Stimulated activated CD4-positive, alpha-beta T cell treated with anti-CD3 and anti-CD28 coated beads, TNF-alpha, amount 100 ng/mL, for 4 hours (primary cell): ENCODE measurements at regions not wholly inside any gene's neighbourhood (a gene's known extent, or its start where the extent isn't known, plus 50 kb on each side); places are given as distances from the start of the nearest gene placed in this dataset.
A peak's percentile ranks its signal among the peaks of the same experiment; 100 is the strongest.
"Not testable (repeated sequence)": the region's sequence is repeated elsewhere in the genome, so short reads cannot be mapped to it uniquely, and the experiment has no call there.

ENCODE experiments used
- DNase-seq, 3 experiments: peaks; one replicate each; pipeline ENCODE4 v3.0.0-alpha.2; 2020; ENCODE audit warnings: low read depth in 3 of 3

DNA sequence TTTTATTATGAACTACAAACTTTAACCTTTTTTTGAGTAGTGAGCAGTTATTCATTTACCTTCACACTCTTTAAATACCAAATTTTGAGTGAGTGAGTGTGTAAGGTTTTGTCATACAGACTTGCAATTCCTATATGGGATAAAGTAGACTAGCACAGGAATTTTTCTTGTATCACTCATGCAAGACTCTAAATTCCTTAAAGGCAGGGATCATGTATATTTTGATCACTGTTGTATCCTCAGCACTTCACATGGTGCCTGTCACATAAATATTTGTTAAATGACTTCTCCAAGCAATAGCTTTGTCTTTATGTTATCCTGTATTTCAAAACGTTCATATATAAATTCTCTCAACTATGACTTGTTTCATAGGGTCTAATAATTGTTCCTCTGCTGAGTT is 119.1 kb upstream of the NBPF19 start:
- DNase-seq = not testable (repeated sequence)

GRCh38 chr1:149356152-149356551 is 118.7 kb upstream of the NBPF19 start:
- DNase-seq = not testable (repeated sequence)

- DNase-seq = not testable (repeated sequence)
Measured at GRCh38 chr1:149360351-149360750, 114.5 kb upstream of the NBPF19 start.

- DNase-seq = not testable (repeated sequence)
Measured at GRCh38 chr1:149361310-149361709, 113.5 kb upstream of the NBPF19 start.

GRCh38 chr1:149364188-149364981 is 110.5 kb upstream of the NBPF19 start:
- DNase-seq = not testable (repeated sequence)

DNA sequence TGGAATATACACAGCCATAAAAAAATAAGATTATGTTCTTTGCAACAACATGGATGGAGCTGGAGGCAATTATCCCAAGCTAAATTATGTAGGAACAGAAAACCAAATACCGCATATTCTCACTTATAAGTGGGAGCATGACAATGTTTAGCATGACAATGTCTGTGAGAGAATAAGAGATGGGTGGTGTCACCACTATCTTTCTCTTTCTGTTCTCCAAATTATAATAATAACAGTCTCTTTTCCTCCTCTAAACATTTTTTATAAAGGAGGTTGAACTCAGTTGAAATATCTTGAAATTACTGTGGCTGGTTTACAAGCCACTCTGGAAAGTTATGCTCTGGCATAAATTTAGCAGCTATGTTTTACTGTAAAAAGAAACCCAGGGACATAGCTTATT is 108.4 kb upstream of the NBPF19 start:
- not testable (repeated sequence) for DNase-seq

- DNase-seq = not testable (repeated sequence)
Measured at GRCh38 chr1:149367472-149368044, 107.3 kb upstream of the NBPF19 start.

DNA sequence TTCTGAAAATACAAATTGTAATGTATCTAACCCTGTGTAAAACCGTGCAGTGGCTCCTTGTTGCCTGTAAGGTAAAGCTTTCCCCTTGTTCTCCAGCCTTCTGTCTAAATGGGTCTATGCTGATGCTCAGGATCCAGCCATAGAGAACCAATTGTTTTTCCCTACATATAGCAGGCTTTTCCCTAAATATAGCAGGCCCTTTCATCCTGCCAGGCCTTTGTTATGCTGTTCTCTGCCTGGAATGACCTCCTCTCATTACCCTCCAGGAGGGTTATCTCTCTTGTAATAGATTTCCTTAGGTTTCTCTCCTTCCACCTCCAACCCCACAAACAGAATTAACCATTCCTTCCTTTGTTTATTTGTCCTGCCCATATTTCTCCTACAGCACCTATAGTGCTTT is 106.5 kb upstream of the NBPF19 start:
- not testable (repeated sequence) for DNase-seq

GRCh38 chr1:149369081-149369480 is 105.8 kb upstream of the NBPF19 start:
- not testable (repeated sequence) for DNase-seq

DNA sequence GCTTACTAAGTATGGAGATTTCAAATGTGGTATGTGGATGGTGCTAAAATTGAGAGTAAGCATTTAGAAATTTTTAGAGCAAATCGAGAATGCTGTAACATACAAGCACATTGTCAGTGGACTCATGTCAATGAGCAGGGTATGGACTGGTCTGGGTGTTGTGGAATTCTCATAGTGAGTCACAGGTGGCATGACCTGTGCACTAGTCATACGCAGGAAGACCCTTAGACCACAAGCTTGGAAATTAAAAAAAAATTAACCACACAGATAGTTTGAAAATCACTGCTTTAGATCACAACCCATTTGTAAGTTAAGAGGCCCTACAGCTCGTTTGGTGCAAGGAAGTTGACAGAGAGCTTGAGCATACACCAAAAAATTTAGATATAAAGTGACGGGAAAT is 102.9 kb upstream of the NBPF19 start:
- DNase-seq = not testable (repeated sequence)

DNA sequence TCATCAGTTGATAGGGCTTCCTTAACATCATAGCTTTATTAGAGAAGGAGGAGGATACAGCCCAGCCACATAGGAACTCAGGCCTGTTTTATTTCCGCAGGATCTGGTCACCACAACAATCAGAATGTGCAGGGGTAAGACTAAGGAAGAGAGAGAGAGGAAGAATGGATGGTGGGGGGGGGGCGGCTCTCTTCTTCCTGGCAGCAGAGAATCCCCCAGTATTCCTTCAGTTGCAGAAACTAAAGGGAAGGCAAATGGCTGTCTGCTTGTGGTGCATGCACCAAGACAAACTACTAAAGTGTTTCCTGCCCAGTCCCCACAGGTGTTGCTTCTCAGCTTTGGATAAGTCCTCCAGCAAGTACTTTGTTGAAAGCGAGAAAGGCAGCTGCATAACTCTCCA is 96.4 kb upstream of the NBPF19 start:
- DNase-seq = not testable (repeated sequence)

GRCh38 chr1:149390173-149390926 is 84.5 kb upstream of the NBPF19 start:
- DNase-seq = peak; percentile 20 to 52 (median 41)

DNA sequence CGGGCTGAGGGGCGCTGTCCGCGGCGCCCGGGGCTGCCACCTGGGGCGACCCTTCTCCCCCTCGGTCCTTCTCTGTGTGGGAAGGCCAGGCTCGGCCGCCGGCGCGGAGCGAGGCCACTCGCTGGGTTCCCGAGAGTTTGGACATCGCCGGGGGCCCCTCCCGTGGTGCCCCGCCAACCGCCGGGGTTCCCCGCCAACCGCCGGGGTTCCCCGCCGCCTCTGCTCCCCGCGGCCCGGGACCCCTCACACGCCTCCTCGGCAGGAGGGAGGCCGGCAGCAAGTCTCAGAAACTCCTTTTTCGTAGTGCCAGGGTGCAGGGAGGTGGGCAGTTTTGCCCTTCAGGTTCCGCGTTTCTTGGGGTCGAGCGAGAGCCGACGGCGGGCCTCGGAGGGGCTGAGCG is 83.9 kb upstream of the NBPF19 start:
- DNase-seq = not testable (repeated sequence)

DNA sequence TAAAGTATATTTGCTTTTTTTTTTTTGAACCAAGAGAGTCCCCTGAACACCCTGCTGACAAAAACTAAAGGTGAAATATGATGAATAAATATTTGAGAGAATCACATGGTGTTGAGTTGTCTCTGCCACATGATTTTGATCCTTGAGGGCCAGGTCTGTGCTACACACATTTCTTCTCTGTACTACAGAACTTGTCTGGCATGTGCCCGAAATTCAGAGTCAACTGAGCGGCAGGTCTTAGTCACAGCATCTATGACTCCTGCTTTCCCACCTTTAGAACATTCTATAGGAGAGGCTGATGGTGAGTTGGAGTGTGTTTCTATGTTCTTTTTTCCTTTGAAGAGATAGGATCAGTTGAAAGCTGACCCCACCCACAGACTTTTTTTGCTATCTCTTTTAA is 79.0 kb upstream of the NBPF19 start:
- peak in 2 of 3 experiments; percentile 25 to 26 for DNase-seq

DNA sequence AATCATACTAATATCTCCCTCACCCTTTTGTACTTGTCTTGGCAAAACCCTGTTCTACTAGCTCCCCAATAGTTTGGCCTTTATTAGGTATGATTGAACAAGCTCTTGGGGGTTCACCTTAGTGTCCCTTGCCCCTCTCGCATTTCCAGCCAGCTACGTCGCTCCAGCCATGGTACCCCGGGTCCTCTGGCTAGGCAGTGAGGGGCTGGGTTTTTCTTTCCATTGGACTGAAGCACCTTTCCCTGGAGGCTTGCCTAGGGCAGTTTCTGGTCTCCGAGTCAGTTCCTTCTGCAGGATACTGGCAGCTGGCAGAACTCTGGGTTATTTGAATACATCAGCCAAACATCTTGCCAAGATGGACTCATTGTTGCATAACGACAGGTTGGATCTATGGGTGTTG is 76.3 kb upstream of the NBPF19 start:
- DNase-seq = not testable (repeated sequence)

DNA sequence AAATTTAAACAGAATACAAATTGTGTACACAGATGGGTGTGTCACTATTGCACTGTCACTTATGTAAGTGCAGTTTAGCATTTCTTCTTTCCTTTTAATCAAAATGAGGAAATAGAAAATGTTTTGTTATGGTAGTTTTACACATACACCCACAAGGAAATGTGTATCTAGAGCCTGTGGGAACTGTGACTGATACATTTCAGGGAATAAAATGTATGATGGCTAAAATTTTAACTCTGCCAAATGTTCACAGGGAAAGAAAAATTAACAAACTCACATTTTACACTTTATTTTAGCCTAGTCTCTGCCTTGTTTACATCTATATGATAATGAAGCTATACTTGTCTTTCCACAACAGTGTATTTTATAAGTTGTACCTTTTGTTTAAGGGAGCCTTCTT is 66.4 kb upstream of the NBPF19 start:
- not testable (repeated sequence) for DNase-seq

GRCh38 chr1:149415373-149415772 is 59.5 kb upstream of the NBPF19 start:
- not testable (repeated sequence) for DNase-seq

GRCh38 chr1:149418782-149419181 is 56.1 kb upstream of the NBPF19 start:
- DNase-seq = not testable (repeated sequence)

- not testable (repeated sequence) for DNase-seq
Measured at GRCh38 chr1:149423122-149423521, 51.7 kb upstream of the NBPF19 start.
